GM12878 (cell line): ENCODE measurements at regions not wholly inside any gene's neighbourhood (a gene's known extent, or its start where the extent isn't known, plus 50 kb on each side); places are given as distances from the start of the nearest gene placed in this dataset.

Experiments
- ATAC-seq: fragments of 200-7000 bp; cut with Tn5 transposase; 3 replicates; pipeline ENCODE4 v1.9.1; 2020; ENCODE audit warnings: mild to moderate bottlenecking, moderate library complexity
- BruUV-seq: library from RNA; stranded (reverse); fragments of 400-500 nt; replicated peaks from 2 replicates; lab custom pipeline; 2021; lab: Mats Ljungman, UMichigan
- CTCF ChIA-PET: fragments of 300-600 bp; sonication (Branson Sonifier 250); formaldehyde crosslinking; extraction: SDS; loops from one replicate; lab custom pipeline; 2021; ENCODE audit warnings: inconsistent platforms; lab: Yijun Ruan, JAX
- POLR2A ChIA-PET: fragments of 350-600 bp; formaldehyde crosslinking; extraction: SDS; loops from one replicate; lab custom pipeline; 2021; ENCODE audit warnings: inconsistent platforms; lab: Charles Lee
- RAD21 ChIA-PET: fragments of 300-600 bp; sonication (Branson Sonifier 250); formaldehyde crosslinking; loops from one replicate; lab custom pipeline; 2023; ENCODE audit warnings: antibody characterized with exemption; ENCODE audit not compliant: unreplicated experiment; lab: Charles Lee
- SMC1A ChIA-PET: fragments of 300-600 bp; sonication (Branson Sonifier 250); formaldehyde crosslinking; loops from one replicate; lab custom pipeline; 2023; ENCODE audit not compliant: unreplicated experiment, uncharacterized antibody; lab: Charles Lee
- DNase-seq: peaks from one replicate; pipeline ENCODE4 v3.0.0-alpha.2; 2011; ENCODE audit warnings: low read depth, low spot score
- FAIRE-seq: peaks from 3 replicates; lab custom pipeline; 2011; peaks lifted over from hg19 to GRCh38; lab: Jason Lieb, UNC
- H2AFZ ChIP-seq: 2 replicates; pipeline ENCODE4 v1.6.0; 2011; ENCODE audit warnings: low read depth, low read length, control low read depth; ENCODE audit not compliant: control insufficient read depth
- H3K27ac ChIP-seq: 2 replicates; pipeline ENCODE4 v1.5.1; 2011; ENCODE audit warnings: control low read depth; ENCODE audit not compliant: control insufficient read depth, insufficient read depth
- H3K27me3 ChIP-seq, 2 experiments: replicated peaks in 1 of 2; 2 replicates each; pipeline versions ENCODE4 v1.6.0 to v1.6.1; 2011; ENCODE audit warnings: low read length in 1 of 2; ENCODE audit not compliant: control insufficient read depth in 2 of 2, insufficient read depth in 2 of 2
- H3K36me3 ChIP-seq, 2 experiments: 2 replicates each; pipeline ENCODE4 v1.5.1; 2011; ENCODE audit warnings: low read length in 1 of 2; ENCODE audit not compliant: control insufficient read depth in 2 of 2, insufficient read depth in 2 of 2
- H3K4me1 ChIP-seq: 2 replicates; pipeline ENCODE4 v1.6.1; 2011; ENCODE audit warnings: mild to moderate bottlenecking, low read length, moderate library complexity, mixed read lengths; ENCODE audit not compliant: control insufficient read depth, insufficient read depth
- H3K4me2 ChIP-seq: 2 replicates; pipeline ENCODE4 v1.6.0; 2011; ENCODE audit warnings: control low read depth; ENCODE audit not compliant: control insufficient read depth, insufficient read depth
- H3K4me3 ChIP-seq: fragments of 200-600 bp; sonication (generic); 2 replicates; pipeline ENCODE4 v1.5.1; 2016
- H3K79me2 ChIP-seq: 2 replicates; pipeline ENCODE4 v1.6.0; 2011; ENCODE audit warnings: low read length; ENCODE audit not compliant: control insufficient read depth, insufficient read depth
- H3K9ac ChIP-seq: 2 replicates; pipeline ENCODE4 v1.8.0; 2011; ENCODE audit warnings: low read length, control low read depth, mixed read lengths; ENCODE audit not compliant: control insufficient read depth, insufficient read depth
- H3K9me3 ChIP-seq: replicated peaks from 3 replicates; pipeline ENCODE4 v1.5.1; 2011; ENCODE audit warnings: mild to moderate bottlenecking, low read length; ENCODE audit not compliant: control insufficient read depth, insufficient read depth
- H4K20me1 ChIP-seq: 2 replicates; pipeline ENCODE4 v1.6.0; 2011; ENCODE audit not compliant: control insufficient read depth, insufficient read depth
- BRCA1 ChIP-seq: IDR thresholded peaks from 2 replicates; pipeline ENCODE4 v1.6.1; 2011; ENCODE audit warnings: low read depth, low read length, improper control_type of control experiment
- CBFB ChIP-seq: IDR thresholded peaks from 2 replicates; pipeline ENCODE4 v1.6.1; 2016; ENCODE audit warnings: antibody characterized with exemption, low read depth
- CBX5 ChIP-seq: sonication (generic); IDR thresholded peaks from 2 replicates; pipeline ENCODE4 v1.6.1; 2016; ENCODE audit warnings: low read depth, moderate library complexity, mild to moderate bottlenecking, inconsistent platforms
- EED ChIP-seq: sonication (generic); IDR thresholded peaks from 2 replicates; pipeline ENCODE4 v1.6.1; 2016; ENCODE audit warnings: antibody characterized with exemption, low read depth
- HDAC2 ChIP-seq: fragments of 200-600 bp; sonication (generic); IDR thresholded peaks from 2 replicates; pipeline ENCODE4 v1.6.1; 2017
- PAX5 ChIP-seq: IDR thresholded peaks from 2 replicates; pipeline ENCODE4 v1.6.1; 2011; ENCODE audit warnings: low read depth, low read length, borderline replicate concordance
- RAD21 ChIP-seq: IDR thresholded peaks from 2 replicates; pipeline ENCODE4 v1.6.1; 2011; ENCODE audit warnings: mild to moderate bottlenecking, low read depth, low read length, moderate library complexity; ENCODE audit not compliant: insufficient read depth
- SREBF2 ChIP-seq: IDR thresholded peaks from 2 replicates; pipeline ENCODE4 v1.6.1; 2012; ENCODE audit warnings: mild to moderate bottlenecking, low read length
- TBL1XR1 ChIP-seq: IDR thresholded peaks from 2 replicates; pipeline ENCODE4 v1.6.1; 2012; ENCODE audit warnings: low read depth, low read length, improper control_type of control experiment
- ZBED1 ChIP-seq: IDR thresholded peaks from 2 replicates; pipeline ENCODE4 v1.6.1; 2016; ENCODE audit warnings: borderline replicate concordance
- ZNF687 ChIP-seq: fragments of 450-650 bp; IDR thresholded peaks from 2 replicates; pipeline ENCODE4 v1.6.1; 2017; ENCODE audit warnings: mild to moderate bottlenecking, moderate library complexity
- WGBS: methylation state at CpG from one replicate; pipeline ENCODE4 v1.1.6; 2016; ENCODE audit warnings: low lambda C conversion rate; ENCODE audit not compliant: insufficient replicate concordance, insufficient coverage; ENCODE audit errors: missing lambda C conversion rate; 5-methylcytosine and 5-hydroxymethylcytosine counted together
- in situ Hi-C: fragments of 300-500 bp; cut with MboI; formaldehyde crosslinking; loops from 9 replicates; pipeline ENCODE4 v1.14.3; 2018; ENCODE audit warnings: mixed read lengths
- intact Hi-C: fragments of 100-400 bp; cut with micrococcal nuclease; formaldehyde crosslinking; loops from one replicate; pipeline ENCODE4 v1.14.2; 2022; ENCODE audit not compliant: unreplicated experiment
- TF ChIP-seq, protein P1 (sequence below): fragments of 150-350 bp; IDR thresholded peaks from 2 replicates; pipeline ENCODE4 v1.6.1; 2016; ENCODE audit warnings: low read depth, low read length
- TF ChIP-seq, protein P2 (sequence below): IDR thresholded peaks from 2 replicates; pipeline ENCODE4 v1.6.1; 2012; ENCODE audit warnings: low read length, inconsistent platforms

DNA sequence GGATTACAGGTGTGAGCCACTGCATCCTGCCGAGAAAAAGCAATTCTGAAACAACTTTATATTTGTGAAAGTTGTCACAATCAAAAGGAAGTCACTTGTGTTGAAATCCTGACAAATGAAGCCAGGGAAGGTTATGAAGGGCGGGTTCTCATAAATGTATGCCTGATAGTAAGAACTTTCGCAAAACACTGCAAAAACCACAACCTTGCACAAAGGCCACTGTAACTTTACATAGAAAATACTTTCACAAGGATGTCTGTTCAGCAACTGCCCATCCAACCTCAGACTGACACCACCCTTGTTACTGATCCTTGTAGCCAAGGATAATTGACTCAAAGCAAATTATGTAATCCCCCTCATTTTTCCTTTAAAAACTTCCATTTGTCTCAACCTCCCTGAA, 90.6 kb downstream of the SLC4A3 start (continued):
- TF ChIP-seq, protein P1, sequence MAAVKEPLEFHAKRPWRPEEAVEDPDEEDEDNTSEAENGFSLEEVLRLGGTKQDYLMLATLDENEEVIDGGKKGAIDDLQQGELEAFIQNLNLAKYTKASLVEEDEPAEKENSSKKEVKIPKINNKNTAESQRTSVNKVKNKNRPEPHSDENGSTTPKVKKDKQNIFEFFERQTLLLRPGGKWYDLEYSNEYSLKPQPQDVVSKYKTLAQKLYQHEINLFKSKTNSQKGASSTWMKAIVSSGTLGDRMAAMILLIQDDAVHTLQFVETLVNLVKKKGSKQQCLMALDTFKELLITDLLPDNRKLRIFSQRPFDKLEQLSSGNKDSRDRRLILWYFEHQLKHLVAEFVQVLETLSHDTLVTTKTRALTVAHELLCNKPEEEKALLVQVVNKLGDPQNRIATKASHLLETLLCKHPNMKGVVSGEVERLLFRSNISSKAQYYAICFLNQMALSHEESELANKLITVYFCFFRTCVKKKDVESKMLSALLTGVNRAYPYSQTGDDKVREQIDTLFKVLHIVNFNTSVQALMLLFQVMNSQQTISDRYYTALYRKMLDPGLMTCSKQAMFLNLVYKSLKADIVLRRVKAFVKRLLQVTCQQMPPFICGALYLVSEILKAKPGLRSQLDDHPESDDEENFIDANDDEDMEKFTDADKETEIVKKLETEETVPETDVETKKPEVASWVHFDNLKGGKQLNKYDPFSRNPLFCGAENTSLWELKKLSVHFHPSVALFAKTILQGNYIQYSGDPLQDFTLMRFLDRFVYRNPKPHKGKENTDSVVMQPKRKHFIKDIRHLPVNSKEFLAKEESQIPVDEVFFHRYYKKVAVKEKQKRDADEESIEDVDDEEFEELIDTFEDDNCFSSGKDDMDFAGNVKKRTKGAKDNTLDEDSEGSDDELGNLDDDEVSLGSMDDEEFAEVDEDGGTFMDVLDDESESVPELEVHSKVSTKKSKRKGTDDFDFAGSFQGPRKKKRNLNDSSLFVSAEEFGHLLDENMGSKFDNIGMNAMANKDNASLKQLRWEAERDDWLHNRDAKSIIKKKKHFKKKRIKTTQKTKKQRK: no peak
- no peak for TF ChIP-seq SREBF2
- TF ChIP-seq RAD21: no peak
- no peak for TF ChIP-seq ZBED1
- TF ChIP-seq PAX5: no peak
- TF ChIP-seq CBFB: no peak
- TF ChIP-seq TBL1XR1: no peak

DNA sequence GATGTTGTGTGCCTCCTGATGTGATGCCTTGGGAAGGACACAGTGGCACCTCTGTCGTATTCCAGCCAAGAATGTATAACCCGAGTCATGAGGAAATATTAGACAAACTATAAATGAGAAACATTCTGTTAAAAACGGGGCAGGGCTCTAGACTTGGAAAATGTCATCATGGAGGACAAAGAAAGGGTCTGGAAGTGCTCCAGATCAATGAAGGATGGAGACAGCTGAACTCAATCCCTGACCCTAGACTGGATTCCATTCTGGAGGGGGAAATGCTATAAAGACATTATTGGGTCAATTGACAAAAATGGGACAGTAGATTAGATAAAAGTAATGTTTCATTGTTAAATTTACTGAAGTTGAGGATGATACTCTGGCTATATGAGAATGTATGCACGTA, 92.1 kb downstream of the SLC4A3 start:
- no peaks in the 10 kb centered on the region for H3K4me1 ChIP-seq
- H3K27ac ChIP-seq: no peak overlapping the region
- intact Hi-C loops (no loop called here), in situ Hi-C loops (no loop called here)
- ATAC-seq (no peak), DNase-seq (no peak), FAIRE-seq (no peak)
- no peaks in the 10 kb centered on the region for H3K79me2 ChIP-seq
- H3K4me3 ChIP-seq: no peak overlapping the region
- no TSS peak for BruUV-seq
- ChIA-PET CTCF (no interaction called here), POLR2A (no interaction called here), SMC1A (no interaction called here), RAD21 (no interaction called here)
- H3K4me2 ChIP-seq: no peak overlapping the region
- H4K20me1 ChIP-seq: no peaks in the 10 kb centered on the region
- H3K36me3 ChIP-seq: no peaks in the 10 kb centered on the region
- no peak overlapping the region for H3K9ac ChIP-seq
- 4% methylated on average over 4 of the region's 4 CpGs for WGBS
- no peaks in the 10 kb centered on the region for H3K27me3 ChIP-seq
- H3K9me3 ChIP-seq: no peaks in the 10 kb centered on the region
- H2AFZ ChIP-seq: no peak overlapping the region
- no peak for TF ChIP-seq HDAC2
- TF ChIP-seq, protein P2, sequence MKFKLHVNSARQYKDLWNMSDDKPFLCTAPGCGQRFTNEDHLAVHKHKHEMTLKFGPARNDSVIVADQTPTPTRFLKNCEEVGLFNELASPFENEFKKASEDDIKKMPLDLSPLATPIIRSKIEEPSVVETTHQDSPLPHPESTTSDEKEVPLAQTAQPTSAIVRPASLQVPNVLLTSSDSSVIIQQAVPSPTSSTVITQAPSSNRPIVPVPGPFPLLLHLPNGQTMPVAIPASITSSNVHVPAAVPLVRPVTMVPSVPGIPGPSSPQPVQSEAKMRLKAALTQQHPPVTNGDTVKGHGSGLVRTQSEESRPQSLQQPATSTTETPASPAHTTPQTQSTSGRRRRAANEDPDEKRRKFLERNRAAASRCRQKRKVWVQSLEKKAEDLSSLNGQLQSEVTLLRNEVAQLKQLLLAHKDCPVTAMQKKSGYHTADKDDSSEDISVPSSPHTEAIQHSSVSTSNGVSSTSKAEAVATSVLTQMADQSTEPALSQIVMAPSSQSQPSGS: no peak
- TF ChIP-seq CBX5: no peak
- TF ChIP-seq BRCA1: no peak
- TF ChIP-seq EED: no peak
- no peak for TF ChIP-seq ZNF687
